B cell (primary cell): ENCODE measurements at regions not wholly inside any gene's neighbourhood (a gene's known extent, or its start where the extent isn't known, plus 50 kb on each side); places are given as distances from the start of the nearest gene placed in this dataset.

Experiments
- CTCF ChIP-seq: fragments of 200-600 bp; IDR thresholded peaks from one replicate; pipeline ENCODE4 v1.8.0; 2022; ENCODE audit warnings: antibody characterized with exemption, mild to moderate bottlenecking
- EZH2 ChIP-seq: IDR thresholded peaks from 2 replicates; pipeline ENCODE4 v1.6.1; 2012; ENCODE audit warnings: borderline replicate concordance, low read depth, mild to moderate bottlenecking, moderate library complexity, low read length; ENCODE audit not compliant: insufficient read depth, poor library complexity, severe bottlenecking

- TF ChIP-seq CTCF (no peak), EZH2 (no peak)
Measured at GRCh38 chr1:232279909-232280400, 350.0 kb downstream of the SIPA1L2 start.
